IPS DF 19.7 (cell line): ENCODE measurements at regions not wholly inside any gene's neighbourhood (a gene's known extent, or its start where the extent isn't known, plus 50 kb on each side); places are given as distances from the start of the nearest gene placed in this dataset.

ENCODE experiments used
- DNase-seq: peaks from one replicate; pipeline ENCODE4 v3.0.0-alpha.2; 2013; ENCODE audit warnings: low read depth, low spot score

DNA sequence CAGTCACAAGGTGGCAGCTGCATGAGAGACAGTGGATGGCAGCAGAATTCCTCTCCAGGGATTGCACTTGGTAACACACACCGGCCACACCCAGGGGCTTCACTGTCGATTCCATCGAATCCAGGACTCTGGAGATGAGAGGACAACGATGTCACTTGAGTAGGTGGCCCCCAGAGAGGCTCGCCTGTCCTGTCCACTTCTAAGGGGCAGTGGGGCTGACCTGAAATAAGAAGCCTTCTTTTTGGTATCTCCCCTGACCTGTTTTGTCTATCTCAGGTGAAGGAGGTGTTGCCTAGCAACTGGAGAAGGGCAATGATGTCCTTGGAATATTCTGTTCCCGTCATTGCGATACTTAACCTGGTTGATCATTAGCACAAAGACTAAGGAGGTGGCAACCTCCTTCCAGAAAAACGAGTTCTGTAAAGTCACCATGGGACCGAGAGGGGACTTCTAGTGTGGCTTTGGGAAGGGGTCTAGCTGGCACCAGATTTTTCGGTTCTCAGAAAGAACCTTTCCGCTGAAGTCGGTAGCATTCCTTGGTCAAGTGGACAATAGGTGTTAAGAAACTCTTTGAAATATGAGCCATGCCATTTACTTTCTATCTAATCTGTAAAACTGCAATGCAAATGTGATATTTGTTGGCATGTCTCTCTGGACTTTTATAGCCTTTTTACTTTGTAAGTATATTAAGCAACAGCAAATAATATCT lies 85.2 kb upstream of the TMPRSS2 start:
- no peak for DNase-seq

GRCh38 chr21:41589620-41590175 lies 81.7 kb upstream of the TMPRSS2 start:
- DNase-seq = no peak

DNA sequence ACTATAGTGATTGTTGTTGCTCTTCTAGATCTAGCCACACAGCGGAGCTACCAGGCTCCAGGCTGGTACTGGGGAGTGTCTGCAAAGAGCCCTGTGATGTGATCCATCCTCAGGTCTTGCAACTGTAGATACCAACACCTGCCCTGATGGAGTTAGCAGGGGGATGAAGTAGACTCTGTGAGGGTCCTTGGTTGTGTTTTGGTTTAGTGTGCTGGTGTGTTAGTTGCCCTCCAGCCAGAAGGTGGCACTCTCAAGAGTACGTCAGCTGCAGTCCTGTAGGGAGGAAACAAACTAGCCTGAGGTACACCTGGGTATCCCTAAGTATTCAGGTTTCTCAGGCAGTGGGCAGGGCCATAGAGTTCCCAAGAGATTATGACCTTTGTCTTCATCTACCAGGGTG lies 81.2 kb upstream of the TMPRSS2 start:
- DNase-seq = no peak

DNA sequence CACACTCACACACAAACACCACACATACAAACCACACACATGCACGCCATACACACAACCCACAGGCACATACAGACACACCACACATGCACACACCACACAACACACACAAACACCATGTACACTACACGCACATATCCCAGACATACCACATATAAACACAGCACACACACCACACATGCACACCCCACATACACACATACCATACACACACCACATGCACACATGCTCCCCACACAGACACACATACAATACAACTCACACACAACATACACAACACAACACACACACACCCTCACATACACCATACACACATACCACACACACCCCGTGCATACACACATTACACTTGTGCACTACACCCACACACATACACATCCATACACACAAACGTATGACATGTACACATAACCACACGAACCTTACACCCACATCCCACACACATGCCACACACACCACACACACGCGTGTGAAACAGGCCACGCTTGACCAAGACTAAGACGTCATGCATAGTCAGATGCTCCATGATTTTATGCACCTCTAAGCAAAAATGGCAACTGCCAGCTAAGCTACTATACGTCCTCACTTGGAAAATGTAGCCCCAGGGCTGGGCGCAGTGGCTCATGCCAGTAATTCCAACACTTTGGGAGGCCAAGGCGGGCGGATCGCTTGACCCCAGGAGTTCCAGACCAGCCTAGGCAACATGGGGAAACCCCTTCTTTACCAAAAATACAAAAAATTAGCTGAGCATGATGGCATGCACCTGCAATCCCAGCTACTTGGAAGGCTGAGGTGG lies 77.4 kb upstream of the TMPRSS2 start:
- no peak for DNase-seq

DNA sequence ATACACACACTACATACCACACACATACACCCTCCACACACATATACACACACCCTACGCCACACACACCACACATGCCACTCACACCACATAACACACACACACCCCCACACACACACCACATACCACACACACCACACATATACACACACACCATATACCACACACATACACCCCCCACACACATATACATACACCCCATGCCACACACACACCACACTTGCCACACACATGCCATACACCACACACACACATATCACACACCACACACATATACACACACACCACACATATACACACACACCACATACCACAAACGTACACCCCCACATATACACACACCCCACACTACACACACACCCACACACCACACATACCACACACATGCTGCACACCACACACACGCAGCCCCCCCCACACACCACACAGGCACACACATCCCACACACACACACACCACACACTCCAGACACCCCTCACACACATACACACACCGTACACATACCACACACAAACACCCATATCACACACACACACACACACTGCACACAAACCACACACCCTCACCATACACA lies 76.7 kb upstream of the TMPRSS2 start:
- DNase-seq = no peak

DNA sequence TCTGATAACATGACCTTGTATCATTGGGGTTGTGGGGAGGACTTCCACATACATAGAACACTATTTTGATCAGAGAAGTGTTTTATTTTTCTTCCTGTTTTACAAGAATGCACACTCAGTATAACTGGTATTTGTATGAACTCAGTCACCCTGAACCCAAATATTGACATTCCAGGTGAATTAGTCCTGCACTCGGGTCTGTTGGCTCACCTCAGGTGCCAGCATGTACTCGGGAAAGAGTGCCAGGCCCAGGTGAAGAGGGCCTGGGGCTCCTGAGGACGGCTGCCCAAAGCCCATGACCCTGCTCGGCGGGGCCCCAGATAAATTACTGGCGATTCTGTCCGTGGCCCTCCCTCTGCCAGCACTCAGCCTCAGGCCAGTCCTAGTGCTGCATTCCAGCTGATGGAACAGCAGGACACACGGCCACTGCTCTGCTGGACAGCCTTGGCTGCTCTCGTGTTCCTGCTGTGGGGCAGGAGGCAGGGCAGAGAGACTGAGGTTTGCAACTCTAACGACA lies 75.4 kb upstream of the TMPRSS2 start:
- DNase-seq = no peak

GRCh38 chr21:41582866-41583265 lies 74.9 kb upstream of the TMPRSS2 start:
- no peak for DNase-seq

DNA sequence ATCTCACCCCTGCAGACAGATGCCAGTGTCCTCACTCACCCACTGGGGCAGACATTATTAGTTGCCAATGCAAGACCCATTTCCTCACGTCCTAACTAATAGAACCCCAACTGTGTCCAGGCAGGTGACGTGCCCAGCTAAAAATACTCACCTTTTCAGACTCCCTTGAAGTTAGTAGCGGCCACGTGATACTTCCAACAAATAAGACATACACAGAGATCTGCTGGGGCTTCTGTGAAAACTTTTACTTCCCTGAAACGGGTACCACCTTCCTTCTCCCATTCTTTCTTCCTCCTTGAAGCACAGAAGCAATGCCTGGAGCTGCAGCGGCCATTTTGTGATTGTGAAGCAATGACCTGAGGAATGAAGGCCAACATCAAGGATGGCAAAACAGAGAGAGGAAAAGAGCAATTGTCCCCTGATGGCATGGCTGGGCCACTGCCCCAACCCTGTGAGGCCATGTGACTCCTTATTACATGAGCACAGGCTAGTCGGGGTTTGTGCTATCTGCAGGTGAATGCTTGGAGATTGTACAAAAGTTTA lies 74.4 kb upstream of the TMPRSS2 start:
- DNase-seq = no peak

DNA sequence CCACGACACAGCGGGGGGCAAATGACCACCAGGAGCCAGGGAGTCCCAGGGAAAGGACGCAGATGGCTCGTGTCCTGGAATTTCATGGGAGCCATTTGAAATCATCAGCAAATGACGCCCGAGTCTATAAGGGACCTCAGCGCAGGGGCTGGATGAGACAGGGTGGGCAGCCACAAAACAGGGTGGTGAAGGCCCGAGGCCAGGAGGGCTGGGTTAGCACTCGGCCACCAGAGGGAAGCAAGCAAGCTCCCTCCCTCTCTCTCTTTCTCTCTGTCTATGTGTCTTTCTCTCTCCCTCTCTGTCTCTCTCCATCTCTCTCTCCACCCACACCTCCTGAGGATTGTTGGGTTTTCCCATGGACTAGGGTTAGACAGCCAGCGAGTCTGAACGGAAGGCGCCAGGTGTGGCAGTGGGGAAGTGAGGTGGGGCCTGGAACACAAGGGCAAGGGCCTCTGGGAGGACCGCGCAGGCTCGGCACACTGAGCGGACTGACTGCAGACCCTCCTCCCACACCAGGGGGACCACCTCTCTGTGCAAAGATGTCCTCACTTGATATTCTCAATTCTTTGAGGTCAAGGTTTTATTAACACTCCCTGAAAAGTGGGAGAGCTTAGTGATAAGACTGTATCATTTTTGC lies 73.8 kb upstream of the TMPRSS2 start:
- DNase-seq = no peak

GRCh38 chr21:41580758-41581554 lies 73.0 kb upstream of the TMPRSS2 start:
- no peak for DNase-seq

- DNase-seq = no peak
Observed at GRCh38 chr21:41579692-41580091, 71.7 kb upstream of the TMPRSS2 start.

GRCh38 chr21:41578716-41579115 lies 70.8 kb upstream of the TMPRSS2 start:
- DNase-seq = no peak

DNA sequence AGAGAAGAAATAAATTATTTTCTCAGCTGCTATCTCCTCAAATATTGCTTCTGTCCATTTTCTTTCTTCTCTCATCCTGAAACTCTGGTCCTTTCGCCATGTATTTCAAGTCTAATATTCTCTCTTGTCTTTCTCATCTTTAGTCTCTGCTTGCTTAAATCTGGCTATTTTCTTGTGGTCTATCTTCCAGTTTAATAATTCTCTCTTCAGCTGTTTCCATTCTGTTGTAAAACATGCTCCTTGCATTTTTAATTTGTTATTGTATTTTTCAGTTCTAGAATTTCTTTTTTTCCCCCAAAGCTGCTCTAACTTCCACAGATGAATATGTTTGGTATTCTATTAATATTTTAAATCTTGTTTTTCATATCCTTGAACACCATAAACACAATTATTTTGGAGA lies 70.1 kb upstream of the TMPRSS2 start:
- no peak for DNase-seq

DNA sequence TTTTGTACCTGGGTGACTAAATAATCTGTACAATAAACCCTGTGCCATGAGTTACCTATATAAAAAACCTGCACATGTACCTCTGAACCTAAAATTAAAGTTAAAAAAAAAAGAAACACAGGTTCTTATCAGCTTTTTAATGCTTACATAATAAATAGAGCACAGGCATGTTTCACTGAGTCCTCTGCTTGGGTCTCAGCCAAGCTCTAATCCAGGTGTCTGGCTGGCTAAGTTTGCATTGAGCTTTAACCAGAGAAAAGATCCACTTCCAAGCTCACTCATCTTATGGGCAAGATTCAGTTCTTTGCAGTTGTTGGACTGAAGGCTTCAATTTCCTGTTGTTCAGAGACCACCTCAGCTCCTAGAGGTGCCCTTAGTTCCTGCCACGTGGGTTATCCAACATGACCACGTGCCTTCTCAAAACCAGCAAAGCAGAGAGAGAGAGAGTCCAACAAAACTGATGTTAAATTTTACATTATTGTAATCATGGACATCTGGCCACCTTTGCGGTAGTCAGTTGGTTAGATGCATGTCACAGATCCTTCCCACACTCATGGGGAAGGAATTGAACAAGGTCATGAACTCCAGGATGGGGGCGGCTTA lies 68.2 kb upstream of the TMPRSS2 start:
- DNase-seq = no peak

DNA sequence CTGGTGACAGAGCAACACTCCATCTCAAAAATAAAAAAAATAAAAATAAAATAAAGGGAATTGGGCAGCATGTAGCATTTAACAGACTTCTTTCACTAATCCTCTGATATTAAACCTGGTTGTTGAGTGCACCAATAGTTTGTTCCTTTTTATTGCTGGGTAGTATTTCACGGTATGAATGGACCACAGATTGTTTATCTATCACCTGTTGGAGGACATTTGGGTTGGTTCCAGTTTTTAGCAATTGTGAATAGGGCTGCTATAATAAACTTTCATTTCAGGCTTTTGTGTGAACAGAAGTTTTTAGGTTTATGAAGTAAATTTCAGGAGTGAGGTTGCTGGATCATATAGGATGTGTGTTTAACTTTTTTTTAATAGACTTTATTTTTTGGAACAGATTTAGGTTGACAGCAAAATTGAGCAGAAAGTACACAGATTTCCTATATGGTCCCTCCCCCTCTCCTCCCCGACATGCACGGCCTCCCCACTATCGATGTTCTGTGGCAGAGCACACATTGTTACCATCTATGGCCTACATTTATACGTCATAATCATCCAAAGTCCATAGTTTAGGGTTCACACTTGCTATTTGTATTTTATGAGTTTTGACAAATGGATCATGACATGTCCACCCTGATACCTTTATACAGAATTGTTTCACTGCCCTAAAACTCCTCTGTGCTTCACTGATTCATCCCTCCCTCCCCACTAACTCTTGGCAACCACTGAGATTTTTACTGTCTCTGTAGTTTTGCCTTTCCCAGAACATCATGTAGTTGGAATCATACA lies 66.1 kb upstream of the TMPRSS2 start:
- no peak for DNase-seq

GRCh38 chr21:41571938-41572510 lies 64.1 kb upstream of the TMPRSS2 start:
- no peak for DNase-seq

- no peak for DNase-seq
Observed at GRCh38 chr21:41570791-41571355, 62.9 kb upstream of the TMPRSS2 start.

GRCh38 chr21:41568606-41569385 lies 60.8 kb upstream of the TMPRSS2 start:
- DNase-seq = no peak
